ENCODE measurements at regions not wholly inside any gene's neighbourhood (a gene's known extent, or its start where the extent isn't known, plus 50 kb on each side); places are given as distances from the start of the nearest gene placed in this dataset.

GRCh38 chr3:127461286-127461910 is 129.1 kb downstream of the TPRA1 start:
- TF ChIP-seq POLR2A (IDR thresholded peaks at IDR 0.05) = no peak
- TF ChIP-seq, protein P1, sequence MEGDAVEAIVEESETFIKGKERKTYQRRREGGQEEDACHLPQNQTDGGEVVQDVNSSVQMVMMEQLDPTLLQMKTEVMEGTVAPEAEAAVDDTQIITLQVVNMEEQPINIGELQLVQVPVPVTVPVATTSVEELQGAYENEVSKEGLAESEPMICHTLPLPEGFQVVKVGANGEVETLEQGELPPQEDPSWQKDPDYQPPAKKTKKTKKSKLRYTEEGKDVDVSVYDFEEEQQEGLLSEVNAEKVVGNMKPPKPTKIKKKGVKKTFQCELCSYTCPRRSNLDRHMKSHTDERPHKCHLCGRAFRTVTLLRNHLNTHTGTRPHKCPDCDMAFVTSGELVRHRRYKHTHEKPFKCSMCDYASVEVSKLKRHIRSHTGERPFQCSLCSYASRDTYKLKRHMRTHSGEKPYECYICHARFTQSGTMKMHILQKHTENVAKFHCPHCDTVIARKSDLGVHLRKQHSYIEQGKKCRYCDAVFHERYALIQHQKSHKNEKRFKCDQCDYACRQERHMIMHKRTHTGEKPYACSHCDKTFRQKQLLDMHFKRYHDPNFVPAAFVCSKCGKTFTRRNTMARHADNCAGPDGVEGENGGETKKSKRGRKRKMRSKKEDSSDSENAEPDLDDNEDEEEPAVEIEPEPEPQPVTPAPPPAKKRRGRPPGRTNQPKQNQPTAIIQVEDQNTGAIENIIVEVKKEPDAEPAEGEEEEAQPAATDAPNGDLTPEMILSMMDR (IDR thresholded peaks at IDR 0.05) = no peak
- TF ChIP-seq POLR2AphosphoS5 (IDR thresholded peaks at IDR 0.05) = no peak
- no peak for TF ChIP-seq EP300 (IDR thresholded peaks at IDR 0.05)

Data from gastroesophageal sphincter (tissue), 3 donors.